Epithelial cell of proximal tubule (primary cell): ENCODE measurements at regions not wholly inside any gene's neighbourhood (a gene's known extent, or its start where the extent isn't known, plus 50 kb on each side); places are given as distances from the start of the nearest gene placed in this dataset.

Experiments used
- DNase-seq: peaks from one replicate; pipeline ENCODE4 v3.0.0-alpha.2; 2011; ENCODE audit warnings: low read depth
- H3K4me3 ChIP-seq: 2 replicates; pipeline ENCODE4 v1.5.1; 2011; ENCODE audit warnings: low read depth, mild to moderate bottlenecking, low read length
- CTCF ChIP-seq: conservative IDR thresholded peaks from 2 replicates; pipeline ENCODE4 v1.5.1; 2012; ENCODE audit warnings: low read depth, mild to moderate bottlenecking, low read length

GRCh38 chr20:48181261-48181935, 396.1 kb upstream of the SULF2 start:
- no peak overlapping the region for H3K4me3 ChIP-seq
- TF ChIP-seq CTCF: no peak
- DNase-seq: no peak

- no peak for DNase-seq
- TF ChIP-seq CTCF: no peak
- no peak overlapping the region for H3K4me3 ChIP-seq
Measured at GRCh38 chr20:48180618-48181017, 395.3 kb upstream of the SULF2 start.

- no peak for DNase-seq
- H3K4me3 ChIP-seq: no peak overlapping the region
- TF ChIP-seq CTCF: no peak
Measured at GRCh38 chr20:48180024-48180423, 394.7 kb upstream of the SULF2 start.

GRCh38 chr20:48178633-48179032, 393.4 kb upstream of the SULF2 start:
- DNase-seq: no peak
- no peak overlapping the region for H3K4me3 ChIP-seq
- TF ChIP-seq CTCF: no peak

GRCh38 chr20:48177058-48177457, 391.8 kb upstream of the SULF2 start:
- H3K4me3 ChIP-seq: no peak overlapping the region
- DNase-seq: no peak
- no peak for TF ChIP-seq CTCF

- no peak for TF ChIP-seq CTCF
- H3K4me3 ChIP-seq: no peak overlapping the region
- DNase-seq: no peak
Measured at GRCh38 chr20:48176139-48176538, 390.9 kb upstream of the SULF2 start.

GRCh38 chr20:48175261-48175660, 390.0 kb upstream of the SULF2 start:
- no peak for DNase-seq
- H3K4me3 ChIP-seq: no peak overlapping the region
- no peak for TF ChIP-seq CTCF
